ENCODE measurements at regions not wholly inside any gene's neighbourhood (a gene's known extent, or its start where the extent isn't known, plus 50 kb on each side); places are given as distances from the start of the nearest gene placed in this dataset.

GRCh38 chr16:73190256-73190655 is 142.3 kb upstream of the ZFHX3 start:
- 46% methylated on average over 2 of the region's 2 CpGs for WGBS
- no peak overlapping the region for H3K27ac ChIP-seq (replicated peaks in 1 of 4)
- TF ChIP-seq POLR2AphosphoS5 (IDR thresholded peaks at IDR 0.05) (no peak), POLR2A (IDR thresholded peaks at IDR 0.05; ENCODE audit: low read depth) (no peak), EP300 (IDR thresholded peaks at IDR 0.05) (no peak), CTCF (IDR thresholded peaks at IDR 0.05) (no peak)
- no peaks in the 10 kb centered on the region for H3K4me1 ChIP-seq
- H3K9me3 ChIP-seq: no peaks in the 10 kb centered on the region
- H3K36me3 ChIP-seq: no peaks in the 10 kb centered on the region
- H3K27me3 ChIP-seq: peaks cover 0 to 14% (median 0%) of the 10 kb centered on the region in 4 donors
- DNase-seq (ENCODE audit: extremely low spot score): no peak
- intact Hi-C loops (cut with DNase I): no loop called here
- H3K4me3 ChIP-seq: no peak overlapping the region

GRCh38 chr16:73189136-73189535 is 141.2 kb upstream of the ZFHX3 start:
- Histone ChIP-seq H3K4me1 (no peaks in the 10 kb centered on the region), H3K27ac (replicated peaks in 1 of 4) (no peak overlapping the region), H3K27me3 (peaks cover 0 to 10% (median 0%) of the 10 kb centered on the region in 4 donors), H3K36me3 (no peaks in the 10 kb centered on the region), H3K9me3 (no peaks in the 10 kb centered on the region), H3K4me3 (no peak overlapping the region)
- intact Hi-C loops (cut with DNase I): no loop called here
- TF ChIP-seq POLR2AphosphoS5 (IDR thresholded peaks at IDR 0.05) (no peak), CTCF (IDR thresholded peaks at IDR 0.05) (no peak), EP300 (IDR thresholded peaks at IDR 0.05) (no peak), POLR2A (IDR thresholded peaks at IDR 0.05; ENCODE audit: low read depth) (no peak)
- no peak for DNase-seq (ENCODE audit: extremely low spot score)
- 82% methylated on average over 13 of the region's 13 CpGs for WGBS

- Histone ChIP-seq H3K27ac (replicated peaks in 1 of 4) (no peak overlapping the region), H3K36me3 (no peaks in the 10 kb centered on the region), H3K9me3 (no peaks in the 10 kb centered on the region), H3K4me3 (no peak overlapping the region), H3K27me3 (peaks cover 0 to 8% (median 0%) of the 10 kb centered on the region in 4 donors), H3K4me1 (peaks cover 0 to 5% (median 2%) of the 10 kb centered on the region in 4 donors)
- 76% methylated on average over 4 of the region's 4 CpGs for WGBS
- TF ChIP-seq EP300 (IDR thresholded peaks at IDR 0.05) (no peak), CTCF (IDR thresholded peaks at IDR 0.05) (no peak), POLR2A (IDR thresholded peaks at IDR 0.05; ENCODE audit: low read depth) (no peak), POLR2AphosphoS5 (IDR thresholded peaks at IDR 0.05) (no peak)
- intact Hi-C loops (cut with DNase I): no loop called here
- DNase-seq (ENCODE audit: extremely low spot score): no peak
These were observed 139.0 kb upstream of the ZFHX3 start for GRCh38 chr16:73186752-73187601.

GRCh38 chr16:73185737-73186136 is 137.8 kb upstream of the ZFHX3 start:
- Histone ChIP-seq H3K27ac (replicated peaks in 1 of 4) (no peak overlapping the region), H3K27me3 (peaks cover 0 to 8% (median 0%) of the 10 kb centered on the region in 4 donors), H3K36me3 (no peaks in the 10 kb centered on the region), H3K4me1 (peaks cover 0 to 5% (median 2%) of the 10 kb centered on the region in 4 donors), H3K9me3 (no peaks in the 10 kb centered on the region), H3K4me3 (no peak overlapping the region)
- 90% methylated on average over 11 of the region's 11 CpGs for WGBS
- TF ChIP-seq POLR2A (IDR thresholded peaks at IDR 0.05; ENCODE audit: low read depth) (no peak), POLR2AphosphoS5 (IDR thresholded peaks at IDR 0.05) (no peak), EP300 (IDR thresholded peaks at IDR 0.05) (no peak), CTCF (IDR thresholded peaks at IDR 0.05) (no peak)
- no peak for DNase-seq (ENCODE audit: extremely low spot score)
- intact Hi-C loops (cut with DNase I): no loop called here
